Esophagus muscularis mucosa (tissue), 3 donors: ENCODE measurements at regions not wholly inside any gene's neighbourhood (a gene's known extent, or its start where the extent isn't known, plus 50 kb on each side); places are given as distances from the start of the nearest gene placed in this dataset.

ENCODE experiments used
- POLR2AphosphoS5 ChIP-seq, 2 donors: sonication (generic); formaldehyde crosslinking; IDR thresholded peaks; one replicate each; pipeline ENCODE4 v1.6.1; 2017; ENCODE audit warnings: antibody characterized with exemption in 2 of 2
- TF ChIP-seq, protein P1 (sequence below), 3 experiments: fragments of 200-600 bp in 2 of 3; fragments of 450-650 bp in 1 of 3; sonication (generic) in 2 of 3; IDR thresholded peaks; one replicate each; pipeline ENCODE4 v1.5.1; 2017 to 2019; ENCODE audit warnings: antibody characterized with exemption in 3 of 3, mild to moderate bottlenecking in 2 of 3, moderate library complexity in 1 of 3

GRCh38 chr11:86186386-86186785 lies 58.2 kb upstream of the EED start:
- no peak for TF ChIP-seq POLR2AphosphoS5 (IDR thresholded peaks at IDR 0.05)
- TF ChIP-seq, protein P1, sequence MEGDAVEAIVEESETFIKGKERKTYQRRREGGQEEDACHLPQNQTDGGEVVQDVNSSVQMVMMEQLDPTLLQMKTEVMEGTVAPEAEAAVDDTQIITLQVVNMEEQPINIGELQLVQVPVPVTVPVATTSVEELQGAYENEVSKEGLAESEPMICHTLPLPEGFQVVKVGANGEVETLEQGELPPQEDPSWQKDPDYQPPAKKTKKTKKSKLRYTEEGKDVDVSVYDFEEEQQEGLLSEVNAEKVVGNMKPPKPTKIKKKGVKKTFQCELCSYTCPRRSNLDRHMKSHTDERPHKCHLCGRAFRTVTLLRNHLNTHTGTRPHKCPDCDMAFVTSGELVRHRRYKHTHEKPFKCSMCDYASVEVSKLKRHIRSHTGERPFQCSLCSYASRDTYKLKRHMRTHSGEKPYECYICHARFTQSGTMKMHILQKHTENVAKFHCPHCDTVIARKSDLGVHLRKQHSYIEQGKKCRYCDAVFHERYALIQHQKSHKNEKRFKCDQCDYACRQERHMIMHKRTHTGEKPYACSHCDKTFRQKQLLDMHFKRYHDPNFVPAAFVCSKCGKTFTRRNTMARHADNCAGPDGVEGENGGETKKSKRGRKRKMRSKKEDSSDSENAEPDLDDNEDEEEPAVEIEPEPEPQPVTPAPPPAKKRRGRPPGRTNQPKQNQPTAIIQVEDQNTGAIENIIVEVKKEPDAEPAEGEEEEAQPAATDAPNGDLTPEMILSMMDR (IDR thresholded peaks at IDR 0.05): no peak
